NCI-H524 treated with DMSO at 0.1 percent for 48 hours (cell line): ENCODE measurements at regions not wholly inside any gene's neighbourhood (a gene's known extent, or its start where the extent isn't known, plus 50 kb on each side); places are given as distances from the start of the nearest gene placed in this dataset.
"Not testable (repeated sequence)": the region's sequence is repeated elsewhere in the genome, so short reads cannot be mapped to it uniquely, and the experiment has no call there.

ENCODE experiments used
- DNase-seq: peaks from one replicate; lab custom pipeline; 2025; lab: John Stamatoyannopoulos, UW

DNA sequence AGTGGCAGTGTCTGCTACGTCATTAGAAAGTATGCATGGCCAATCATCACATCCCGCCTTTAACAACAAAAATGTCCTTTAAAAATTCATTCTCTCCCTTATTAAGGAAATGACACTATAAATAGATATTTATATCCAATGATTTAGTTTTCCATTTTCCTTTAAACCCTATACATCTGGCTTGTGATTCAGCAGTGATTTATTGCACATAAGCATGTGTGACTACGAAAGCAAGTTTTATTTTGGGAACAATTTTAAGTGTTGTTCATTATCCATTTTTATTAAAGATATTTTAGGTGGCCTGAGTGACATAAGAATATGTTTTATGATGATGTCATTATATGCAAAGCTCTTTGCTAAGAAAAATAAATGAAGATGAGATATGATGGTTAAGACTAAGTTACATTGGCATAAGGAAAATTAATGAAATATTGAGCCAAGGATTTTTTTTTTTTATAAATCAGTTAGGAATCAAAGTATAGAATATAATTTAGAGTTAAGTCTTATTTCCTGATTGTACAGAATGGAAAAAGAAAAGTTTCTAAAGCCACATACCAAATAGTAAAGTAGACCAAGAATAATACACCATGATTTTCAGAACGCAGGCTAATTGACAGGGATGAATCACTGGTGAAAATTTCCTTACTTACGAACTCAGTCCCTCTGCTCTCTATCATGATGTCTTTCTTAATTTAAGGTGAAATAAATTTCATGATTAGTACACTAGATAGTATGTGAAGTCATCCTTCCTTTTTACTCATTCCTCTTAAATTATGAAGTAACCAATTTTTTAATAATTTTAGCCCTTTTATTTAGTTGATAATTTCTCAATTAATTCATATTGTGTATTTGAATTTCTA, 822.4 kb downstream of the FAT4 start:
- no peak for DNase-seq

- DNase-seq: no peak
Measured at GRCh38 chr4:126137782-126138170, 823.0 kb downstream of the FAT4 start.

- DNase-seq: no peak
Measured at GRCh38 chr4:126144543-126145237, 829.9 kb downstream of the FAT4 start.

GRCh38 chr4:126168484-126168883, 853.7 kb downstream of the FAT4 start:
- no peak for DNase-seq

DNA sequence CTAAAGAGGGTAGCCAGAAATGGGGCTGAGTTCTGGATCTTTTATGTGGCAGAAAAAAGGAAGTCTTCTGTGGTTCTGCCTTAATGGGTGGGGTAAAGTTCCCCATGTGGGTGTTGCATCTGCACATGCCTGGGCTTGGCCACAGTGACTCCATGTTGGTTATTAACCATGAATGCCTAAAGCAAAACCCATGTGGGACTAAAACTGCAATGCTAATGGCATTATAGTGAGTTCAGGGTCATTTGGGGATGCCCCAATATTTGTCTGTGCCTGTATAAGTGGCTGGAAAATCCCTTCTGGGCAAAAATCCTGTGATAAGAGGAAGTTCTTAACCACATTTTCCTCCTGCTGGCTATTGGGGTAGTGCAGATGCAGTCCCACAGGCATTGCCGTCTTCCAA, 857.4 kb downstream of the FAT4 start:
- no peak for DNase-seq

GRCh38 chr4:126174627-126175026, 859.9 kb downstream of the FAT4 start:
- DNase-seq: no peak

- no peak for DNase-seq
Measured at GRCh38 chr4:126180642-126181041, 865.9 kb downstream of the FAT4 start.

GRCh38 chr4:126182336-126182735, 867.6 kb downstream of the FAT4 start:
- DNase-seq: no peak

- DNase-seq: no peak
Measured at GRCh38 chr4:126182786-126183185, 868.0 kb downstream of the FAT4 start.

GRCh38 chr4:126183206-126183605, 868.5 kb downstream of the FAT4 start:
- no peak for DNase-seq

- DNase-seq: no peak
Measured at GRCh38 chr4:126191536-126191935, 876.8 kb downstream of the FAT4 start.

GRCh38 chr4:126192506-126192905, 877.8 kb downstream of the FAT4 start:
- no peak for DNase-seq

DNA sequence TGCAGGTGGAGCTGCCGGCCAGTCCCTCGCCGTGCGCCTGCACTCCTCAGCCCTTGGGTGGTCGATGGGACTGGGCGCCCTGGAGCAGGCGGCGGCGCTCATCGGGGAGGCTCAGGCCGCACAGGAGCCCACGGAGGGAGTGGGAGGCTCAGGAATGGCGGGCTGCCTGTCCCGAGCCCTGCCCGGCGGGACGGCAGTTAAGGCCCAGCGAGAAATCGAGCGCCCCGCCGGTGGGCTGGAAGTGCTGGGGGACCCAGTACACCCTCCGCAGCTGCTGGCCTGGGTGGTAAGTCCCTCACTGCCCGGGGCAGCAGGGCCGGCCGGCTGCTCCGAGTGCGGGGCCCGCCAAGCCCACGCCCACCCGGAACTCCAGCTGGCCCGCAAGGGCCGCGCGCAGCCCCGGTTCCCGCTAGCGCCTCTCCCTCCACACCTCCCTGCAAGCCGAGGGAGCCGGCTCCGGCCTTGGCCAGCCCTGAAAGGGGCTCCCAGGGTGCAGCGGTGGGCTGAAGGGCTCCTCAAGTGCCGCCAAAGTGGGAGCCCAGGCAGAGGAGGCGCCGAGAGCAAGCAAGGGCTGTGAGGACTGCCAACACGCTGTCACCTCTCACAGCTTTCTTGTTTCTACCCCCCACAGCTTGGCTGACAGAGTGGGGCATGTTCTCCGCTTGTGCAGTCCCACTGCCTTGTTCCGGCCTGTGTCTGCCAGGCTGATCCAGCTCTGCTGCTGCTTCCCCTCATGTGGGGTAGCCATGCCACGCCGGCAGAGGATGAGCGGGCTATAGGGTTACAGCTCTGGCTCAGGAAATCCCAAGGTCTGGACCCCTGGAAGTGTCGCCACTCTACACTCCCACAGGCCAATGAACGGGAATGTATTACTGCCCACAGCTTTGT, 886.7 kb downstream of the FAT4 start:
- not testable (repeated sequence) for DNase-seq

DNA sequence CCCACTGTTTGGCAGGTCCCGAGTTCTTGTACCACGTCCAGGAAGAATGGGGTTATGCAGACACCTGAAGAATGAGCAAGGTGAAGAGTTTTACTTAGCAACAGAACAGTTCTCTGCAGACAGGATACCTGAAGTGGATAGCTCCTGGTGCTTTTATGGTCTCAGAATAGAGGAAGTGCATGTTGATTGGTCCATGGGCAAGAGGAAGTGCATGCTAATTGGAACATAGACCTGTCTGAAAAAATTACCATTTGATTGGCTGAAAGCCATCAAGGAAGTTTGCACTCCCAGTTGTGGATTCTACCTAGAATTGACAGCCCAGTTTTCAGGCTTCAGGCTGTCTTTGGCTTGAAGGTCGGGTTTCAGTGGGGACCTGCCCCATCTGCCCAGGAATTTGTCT, 887.5 kb downstream of the FAT4 start:
- DNase-seq: no peak

DNA sequence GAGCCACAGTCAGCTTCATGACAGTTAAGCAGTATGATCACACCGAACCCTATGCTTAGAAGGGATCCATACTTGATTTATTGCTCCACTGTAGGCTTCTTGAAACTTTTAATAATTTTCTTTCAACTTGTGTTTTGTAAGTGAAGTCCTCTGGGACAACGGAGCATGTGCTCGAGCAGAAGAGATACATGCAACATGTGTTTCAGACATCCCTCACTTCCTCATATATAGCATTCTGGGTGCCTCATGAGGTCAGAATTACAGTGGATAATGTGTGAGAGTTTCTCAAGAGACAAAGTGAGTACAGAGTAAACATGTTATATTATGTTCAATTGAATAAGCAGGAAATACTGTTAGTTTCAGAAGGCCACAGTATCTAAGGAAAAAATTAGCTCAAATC, 893.2 kb downstream of the FAT4 start:
- DNase-seq: no peak

DNA sequence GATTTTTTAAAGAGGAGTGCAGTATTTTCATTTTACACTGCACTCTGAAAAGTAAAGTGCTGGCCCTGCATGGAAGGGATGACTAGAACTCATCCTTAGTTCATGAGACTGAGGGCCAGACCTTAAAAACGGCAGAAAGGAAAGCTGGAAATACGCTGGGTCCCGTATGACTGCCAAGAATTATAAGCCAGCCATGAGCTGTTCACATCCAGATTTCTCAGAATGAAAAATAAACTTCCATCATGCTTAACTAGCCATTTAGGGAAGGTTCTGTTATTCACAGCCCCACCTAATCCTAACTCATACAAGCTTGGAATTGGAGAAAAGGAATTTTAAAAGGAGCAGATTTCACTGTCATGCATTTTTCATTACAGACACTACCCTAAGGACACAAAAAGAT, 894.4 kb downstream of the FAT4 start:
- no peak for DNase-seq

DNA sequence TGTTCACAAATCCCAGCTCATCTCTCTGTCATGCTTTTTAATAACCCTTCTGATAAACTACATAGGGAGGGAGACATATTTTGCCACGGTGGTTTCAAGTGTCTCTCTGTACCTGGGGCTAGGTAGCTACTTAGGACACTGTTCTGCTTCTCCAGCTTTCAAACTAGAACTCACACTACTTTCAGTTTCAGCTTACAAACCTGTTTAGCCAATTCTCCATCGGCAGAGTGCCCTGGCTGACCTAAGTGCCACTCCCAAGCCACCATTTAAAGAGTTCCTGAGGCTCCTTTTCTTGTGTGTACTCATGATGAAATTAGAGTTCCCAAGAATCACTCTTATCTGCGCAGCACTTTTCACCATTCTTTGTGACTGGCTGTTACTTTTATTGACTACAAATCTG, 899.2 kb downstream of the FAT4 start:
- DNase-seq: no peak

GRCh38 chr4:126215759-126216158, 901.0 kb downstream of the FAT4 start:
- DNase-seq: no peak

- no peak for DNase-seq
Measured at GRCh38 chr4:126216611-126217010, 901.9 kb downstream of the FAT4 start.

GRCh38 chr4:126221282-126221681, 906.5 kb downstream of the FAT4 start:
- DNase-seq: no peak

- peak; percentile 0 for DNase-seq
Measured at GRCh38 chr4:126221717-126222340, 907.1 kb downstream of the FAT4 start.

GRCh38 chr4:126223784-126224407, 909.1 kb downstream of the FAT4 start:
- DNase-seq: no peak
